Left lung (tissue), 4 donors: ENCODE measurements at regions not wholly inside any gene's neighbourhood (a gene's known extent, or its start where the extent isn't known, plus 50 kb on each side); places are given as distances from the start of the nearest gene placed in this dataset.

ENCODE experiments used
- ATAC-seq: fragments of 200-7000 bp; cut with Tn5 transposase; one replicate; pipeline ENCODE4 v1.9.1; 2020; ENCODE audit warnings: moderate library complexity
- DNase-seq, 4 donors: peaks; one replicate each; pipeline ENCODE4 v3.0.0-alpha.2; 2013 to 2020
- H3K27ac ChIP-seq, 2 donors: fragments of 200-600 bp; sonication (generic) in 1 of 2; one replicate each; pipeline versions ENCODE4 v1.5.0 to v1.8.0; 2020 to 2021
- H3K27me3 ChIP-seq, 2 donors: fragments of 200-600 bp; sonication (generic) in 1 of 2; one replicate each; pipeline versions ENCODE4 v1.5.0 to v1.8.0; 2020 to 2021
- H3K36me3 ChIP-seq, 2 donors: fragments of 200-600 bp; sonication (generic) in 1 of 2; one replicate each; pipeline versions ENCODE4 v1.5.0 to v1.8.0; 2020 to 2021
- H3K4me1 ChIP-seq, 2 donors: fragments of 200-600 bp; one replicate each; pipeline ENCODE4 v1.8.0; 2021
- H3K4me3 ChIP-seq, 2 donors: fragments of 200-600 bp; sonication (generic) in 1 of 2; one replicate each; pipeline versions ENCODE4 v1.5.0 to v1.8.0; 2020 to 2021; ENCODE audit warnings: mild to moderate bottlenecking in 1 of 2
- H3K9me3 ChIP-seq, 2 donors: fragments of 200-600 bp; sonication (generic) in 1 of 2; one replicate each; pipeline versions ENCODE4 v1.5.0 to v1.8.0; 2020 to 2021
- CTCF ChIP-seq, 2 donors: fragments of 200-600 bp; sonication (generic) in 1 of 2; IDR thresholded peaks; one replicate each; pipeline versions ENCODE4 v1.5.0 to v1.8.0; 2021; ENCODE audit warnings: antibody characterized with exemption in 2 of 2
- intact Hi-C, 2 donors: fragments of 100-400 bp; cut with DNase I; formaldehyde crosslinking; loops; one replicate each; pipeline versions ENCODE4 v1.11.2 to v1.14.2; 2022
- donor health status: DM: no; HTN: yes; CAD: no.
- donor health status: DM: no; HTN: no; CAD: no.

GRCh38 chr16:49910541-49911071 is 54.7 kb upstream of the ZNF423 start:
- no peak for TF ChIP-seq CTCF (IDR thresholded peaks at IDR 0.05)
- H3K27ac ChIP-seq = no peak overlapping the region
- no peak overlapping the region for H3K4me3 ChIP-seq
- no peaks in the 10 kb centered on the region for H3K36me3 ChIP-seq
- H3K4me1 ChIP-seq = no peaks in the 10 kb centered on the region
- DNase-seq (no peak), ATAC-seq (no peak)
- no peaks in the 10 kb centered on the region for H3K27me3 ChIP-seq
- no peaks in the 10 kb centered on the region for H3K9me3 ChIP-seq
- intact Hi-C loops = no loop called here

- no peaks in the 10 kb centered on the region for H3K27me3 ChIP-seq
- H3K4me1 ChIP-seq = no peaks in the 10 kb centered on the region
- H3K4me3 ChIP-seq = no peak overlapping the region
- H3K9me3 ChIP-seq = no peaks in the 10 kb centered on the region
- DNase-seq (no peak), ATAC-seq (no peak)
- no peak for TF ChIP-seq CTCF (IDR thresholded peaks at IDR 0.05)
- H3K27ac ChIP-seq = no peak overlapping the region
- H3K36me3 ChIP-seq = no peaks in the 10 kb centered on the region
- intact Hi-C loops = no loop called here
These were observed 55.5 kb upstream of the ZNF423 start for GRCh38 chr16:49911430-49911829.

GRCh38 chr16:49912721-49913120 is 56.8 kb upstream of the ZNF423 start:
- H3K4me3 ChIP-seq = no peak overlapping the region
- H3K9me3 ChIP-seq = no peaks in the 10 kb centered on the region
- no peak overlapping the region for H3K27ac ChIP-seq
- TF ChIP-seq CTCF (IDR thresholded peaks at IDR 0.05) = no peak
- H3K36me3 ChIP-seq = no peaks in the 10 kb centered on the region
- H3K4me1 ChIP-seq = no peaks in the 10 kb centered on the region
- no peak for ATAC-seq
- DNase-seq = no peak
- H3K27me3 ChIP-seq = no peaks in the 10 kb centered on the region
- intact Hi-C loops = no loop called here

- Histone ChIP-seq H3K4me3 (no peak overlapping the region), H3K27ac (no peak overlapping the region), H3K27me3 (no peaks in the 10 kb centered on the region), H3K9me3 (no peaks in the 10 kb centered on the region), H3K36me3 (no peaks in the 10 kb centered on the region), H3K4me1 (no peaks in the 10 kb centered on the region)
- intact Hi-C loops = no loop called here
- DNase-seq = no peak
- no peak for ATAC-seq
- no peak for TF ChIP-seq CTCF (IDR thresholded peaks at IDR 0.05)
These were observed 57.8 kb upstream of the ZNF423 start for GRCh38 chr16:49913720-49914119.

- no peaks in the 10 kb centered on the region for H3K4me1 ChIP-seq
- intact Hi-C loops = no loop called here
- no peak overlapping the region for H3K27ac ChIP-seq
- H3K36me3 ChIP-seq = no peaks in the 10 kb centered on the region
- ATAC-seq (no peak), DNase-seq (no peak)
- no peak overlapping the region for H3K4me3 ChIP-seq
- no peak for TF ChIP-seq CTCF (IDR thresholded peaks at IDR 0.05)
- H3K9me3 ChIP-seq = no peaks in the 10 kb centered on the region
- no peaks in the 10 kb centered on the region for H3K27me3 ChIP-seq
These were observed 58.7 kb upstream of the ZNF423 start for GRCh38 chr16:49914657-49915056.
